Hematopoietic multipotent progenitor cell treated with erythropoietin and hydrocortisone succinate and interleukin-3 and kit ligand, for 6 days (in vitro differentiated cells): ENCODE measurements at regions not wholly inside any gene's neighbourhood (a gene's known extent, or its start where the extent isn't known, plus 50 kb on each side); places are given as distances from the start of the nearest gene placed in this dataset.

ENCODE experiments used
- DNase-seq: peaks from one replicate; pipeline ENCODE4 v3.0.0-alpha.2; 2015

DNA sequence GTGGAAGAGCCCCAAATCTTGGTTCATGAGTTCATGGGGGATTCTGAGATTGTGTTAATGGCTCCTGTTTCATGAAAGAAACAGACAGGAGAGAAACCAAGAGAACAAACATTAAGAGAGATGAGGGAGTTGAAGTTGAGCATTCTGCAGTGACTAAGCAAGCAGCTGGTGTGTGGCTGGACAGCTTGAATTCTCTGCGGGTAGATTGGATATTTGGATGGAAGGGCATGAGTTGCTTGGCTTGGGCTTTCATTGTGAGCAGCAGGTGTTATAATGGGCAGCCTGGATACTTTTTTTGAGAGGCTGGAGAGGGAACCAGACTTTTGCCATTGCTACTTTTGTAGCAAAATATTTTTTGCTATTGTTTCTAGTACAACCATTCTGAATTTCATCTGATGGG lies 346.8 kb upstream of the SATB1 start:
- no peak for DNase-seq

- DNase-seq = no peak
Observed at GRCh38 chr3:18770800-18771199, 345.7 kb upstream of the SATB1 start.

DNA sequence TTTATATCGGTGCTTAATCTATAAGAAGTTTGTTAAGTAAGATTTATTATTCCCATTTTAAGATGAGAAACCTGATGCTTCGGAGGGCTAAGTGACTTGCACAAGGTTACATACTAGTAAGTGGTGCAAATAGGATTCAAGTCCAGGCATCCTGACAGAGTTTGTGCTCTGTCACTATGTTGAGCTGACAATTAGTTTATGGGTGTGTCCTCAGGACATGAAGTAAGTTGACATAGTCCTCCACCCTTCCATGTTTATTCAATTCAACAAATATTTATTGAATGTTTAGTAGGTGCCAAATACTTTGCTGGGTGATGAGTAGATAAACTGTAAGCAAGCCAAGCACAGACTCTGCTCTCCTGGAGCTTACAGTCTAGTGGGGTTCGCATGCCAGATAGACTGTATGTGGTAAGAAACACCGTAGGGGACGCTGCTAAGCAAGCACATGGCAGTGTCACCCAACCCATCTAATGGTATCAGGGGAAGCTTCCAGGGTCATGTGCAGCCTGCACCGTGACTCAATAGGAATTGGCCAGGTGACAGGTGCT lies 342.7 kb upstream of the SATB1 start:
- DNase-seq = no peak

GRCh38 chr3:18766974-18767373 lies 341.8 kb upstream of the SATB1 start:
- peak; percentile 34 for DNase-seq

GRCh38 chr3:18765662-18766061 lies 340.5 kb upstream of the SATB1 start:
- DNase-seq = peak; percentile 30

DNA sequence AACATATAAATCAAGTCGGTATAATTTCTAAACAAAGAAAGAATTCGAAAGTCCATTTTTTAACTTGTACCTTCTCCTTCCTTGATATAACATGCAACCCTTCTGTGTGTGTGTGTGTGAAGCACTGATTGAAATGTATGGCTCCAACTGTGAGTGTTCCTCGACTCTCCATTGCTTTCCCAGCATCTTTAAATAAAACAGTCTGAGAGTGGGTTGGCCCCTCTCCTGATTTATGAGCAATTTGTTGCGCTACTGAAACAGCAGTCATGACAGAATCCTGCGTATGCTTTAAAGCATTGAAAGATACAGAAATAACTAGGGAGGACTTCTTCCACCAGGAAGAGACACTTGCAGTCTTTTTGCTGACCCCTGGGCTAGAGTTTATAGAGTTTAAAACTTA lies 340.0 kb upstream of the SATB1 start:
- no peak for DNase-seq

DNA sequence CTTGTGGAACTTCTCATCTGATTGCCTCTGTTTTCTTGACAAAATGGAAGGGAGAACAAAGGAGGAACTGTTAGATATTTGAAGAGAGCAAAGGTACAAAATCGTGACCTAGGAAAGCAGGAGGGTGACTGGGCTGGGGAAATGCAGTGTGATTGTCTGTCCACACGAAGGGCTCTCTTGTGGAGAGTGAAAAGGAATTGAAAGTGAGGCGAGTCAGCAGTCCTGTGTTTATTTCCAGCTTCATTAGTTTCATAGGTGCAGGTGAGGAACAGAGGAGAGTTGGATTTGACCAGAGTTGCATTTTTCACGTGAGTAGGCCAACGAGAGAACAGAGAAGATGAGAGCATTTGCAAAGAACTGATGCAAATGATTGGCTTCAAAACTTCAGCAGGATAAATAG lies 336.4 kb upstream of the SATB1 start:
- DNase-seq = no peak

DNA sequence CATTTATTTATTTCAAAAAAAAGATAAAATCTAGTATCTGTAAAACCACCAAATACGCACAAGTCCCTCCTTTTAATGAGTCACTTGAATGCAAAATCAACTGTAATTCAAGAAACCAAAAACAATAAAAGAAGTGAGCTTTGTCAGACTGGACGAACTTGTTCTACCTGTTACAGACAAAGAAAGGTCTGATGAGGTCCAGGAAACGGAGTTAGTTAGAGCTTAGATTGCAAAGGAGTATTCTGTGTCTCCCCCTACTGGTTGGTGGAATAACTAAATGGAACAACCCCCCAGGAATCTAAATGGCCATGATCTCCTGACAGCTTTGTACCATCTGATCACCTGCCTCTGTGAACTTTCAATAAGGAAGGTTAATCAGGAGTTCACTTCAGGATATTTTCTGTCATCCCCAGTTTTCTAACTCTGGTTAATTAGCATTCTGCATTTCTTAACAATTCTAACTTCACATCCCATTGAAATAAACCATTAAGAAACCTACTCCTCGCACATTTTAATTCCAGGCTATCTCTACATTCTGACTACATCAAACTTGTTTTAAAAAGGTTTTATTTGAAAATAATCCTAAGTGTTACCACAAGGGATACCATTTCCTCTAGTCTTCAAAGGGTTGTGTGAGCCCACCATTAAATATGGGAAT lies 333.0 kb upstream of the SATB1 start:
- peak; percentile 90 for DNase-seq

- DNase-seq = no peak
Observed at GRCh38 chr3:18757476-18757875, 332.3 kb upstream of the SATB1 start.

GRCh38 chr3:18752273-18752934 lies 327.3 kb upstream of the SATB1 start:
- DNase-seq = no peak

DNA sequence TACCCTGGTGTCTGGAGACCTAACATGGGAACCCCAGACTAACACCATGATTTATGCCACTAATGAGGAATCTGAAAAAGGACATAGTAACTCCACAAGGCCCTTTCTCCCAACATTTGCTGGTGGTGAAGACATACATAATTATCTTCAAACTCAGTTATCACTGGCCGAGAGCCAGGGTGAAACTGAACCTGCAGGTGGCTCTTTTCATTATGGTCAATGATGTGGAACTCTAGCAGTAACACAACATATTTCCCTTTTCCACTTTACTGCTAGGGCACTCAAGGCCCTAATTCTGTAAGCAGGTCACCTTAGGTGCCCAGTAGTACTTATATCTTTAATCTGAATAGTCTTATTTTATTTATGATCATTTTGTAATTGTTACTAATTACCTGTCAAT lies 326.4 kb upstream of the SATB1 start:
- DNase-seq = no peak

DNA sequence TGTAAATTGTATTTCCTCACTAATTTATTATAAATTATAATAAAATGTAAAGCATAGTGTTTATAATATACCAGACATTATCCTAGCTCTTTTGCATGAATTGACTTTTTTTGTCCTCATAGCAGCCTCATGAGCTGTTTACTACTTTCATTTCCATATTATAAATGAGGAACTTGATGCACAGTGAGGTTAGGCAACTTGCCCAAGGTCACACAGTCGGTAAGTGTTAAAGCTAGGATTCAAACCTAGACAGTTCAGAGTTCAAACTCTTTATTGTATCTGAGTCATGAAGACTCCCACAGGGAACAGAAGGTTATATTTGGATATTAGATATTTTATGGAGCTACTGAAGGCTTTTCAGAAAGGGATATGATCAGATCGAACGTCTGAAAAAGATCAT lies 322.2 kb upstream of the SATB1 start:
- DNase-seq = no peak

- DNase-seq = peak; percentile 59
Observed at GRCh38 chr3:18745472-18745871, 320.3 kb upstream of the SATB1 start.

- DNase-seq = no peak
Observed at GRCh38 chr3:18744472-18744871, 319.3 kb upstream of the SATB1 start.

GRCh38 chr3:18743761-18744160 lies 318.6 kb upstream of the SATB1 start:
- no peak for DNase-seq

GRCh38 chr3:18740631-18741583 lies 315.8 kb upstream of the SATB1 start:
- peak; percentile 69 for DNase-seq

- no peak for DNase-seq
Observed at GRCh38 chr3:18739099-18739433, 313.9 kb upstream of the SATB1 start.

- DNase-seq = no peak
Observed at GRCh38 chr3:18738393-18739098, 313.4 kb upstream of the SATB1 start.

GRCh38 chr3:18735005-18735404 lies 309.9 kb upstream of the SATB1 start:
- DNase-seq = no peak

DNA sequence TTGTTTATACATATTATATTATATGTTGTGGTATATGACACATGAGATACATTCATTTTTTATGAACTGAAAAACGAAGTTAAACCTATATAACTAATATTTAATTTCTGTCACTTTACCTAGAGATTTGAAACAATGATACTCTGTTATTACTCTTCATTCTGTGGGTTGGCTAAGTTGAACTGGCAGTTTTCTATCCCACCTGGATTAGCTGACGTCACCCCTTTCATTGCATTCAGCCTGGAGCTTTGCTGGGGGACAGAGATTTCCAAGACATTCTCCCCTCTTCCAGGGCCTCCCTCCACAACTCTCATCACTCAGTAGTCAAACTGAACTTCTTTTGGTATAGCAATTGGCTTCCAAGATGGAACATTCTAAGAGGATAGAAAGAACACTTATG lies 309.2 kb upstream of the SATB1 start:
- no peak for DNase-seq

GRCh38 chr3:18732474-18732873 lies 307.3 kb upstream of the SATB1 start:
- no peak for DNase-seq

DNA sequence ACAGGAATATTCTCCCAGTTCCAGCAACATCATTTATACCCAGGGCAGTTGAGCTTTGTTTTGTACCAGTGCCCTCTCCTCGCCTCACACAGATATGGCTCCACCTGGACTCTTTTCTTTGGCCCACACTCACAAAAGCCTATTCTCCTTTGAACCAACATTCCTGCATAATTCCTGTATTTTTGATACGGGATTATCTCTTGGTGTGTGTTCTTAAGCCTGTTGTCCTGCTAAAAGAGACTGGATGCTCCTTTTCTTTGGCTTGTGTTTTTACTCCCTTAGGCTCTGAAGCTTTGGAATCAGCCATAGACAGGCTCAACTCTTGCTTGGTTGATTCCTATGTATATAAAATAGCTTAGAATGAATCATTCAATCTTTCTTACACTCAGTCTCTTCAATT lies 305.4 kb upstream of the SATB1 start:
- DNase-seq = no peak

DNA sequence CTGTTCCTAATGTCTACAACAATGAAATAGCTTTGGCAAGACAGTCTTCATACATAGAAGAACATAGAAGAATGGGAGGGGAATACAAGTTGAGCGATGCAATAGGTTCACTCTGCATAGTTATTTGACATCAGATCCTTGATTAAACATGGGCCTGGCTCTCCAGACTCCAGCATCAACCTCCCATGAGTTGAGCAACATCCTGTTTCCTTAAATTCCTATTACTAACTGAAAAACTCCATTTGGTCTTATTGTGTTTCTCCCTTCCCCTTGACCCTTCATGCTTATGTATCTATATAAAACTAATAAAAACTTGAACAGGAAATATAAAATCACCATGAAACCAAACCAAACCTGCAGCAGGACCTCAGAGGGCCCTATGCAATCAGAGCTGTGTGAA lies 304.5 kb upstream of the SATB1 start:
- no peak for DNase-seq
